ENCODE measurements at regions not wholly inside any gene's neighbourhood (a gene's known extent, or its start where the extent isn't known, plus 50 kb on each side); places are given as distances from the start of the nearest gene placed in this dataset.
A peak's percentile ranks its signal among the peaks of the same experiment; 100 is the strongest.
"Not testable (repeated sequence)": the region's sequence is repeated elsewhere in the genome, so short reads cannot be mapped to it uniquely, and the experiment has no call there.

GRCh38 chr6:94902974-94903628 is 674.2 kb upstream of the MANEA start:
- DNase-seq, result no peak

- no peak for DNase-seq
These were observed 678.1 kb upstream of the MANEA start for GRCh38 chr6:94899191-94899590.

- no peak for DNase-seq
These were observed 683.0 kb upstream of the MANEA start for GRCh38 chr6:94894300-94894699.

- DNase-seq, result no peak
These were observed 684.0 kb upstream of the MANEA start for GRCh38 chr6:94893327-94893726.

- DNase-seq, result not testable (repeated sequence)
These were observed 703.5 kb upstream of the MANEA start for GRCh38 chr6:94873819-94874218.

- DNase-seq, result no peak
These were observed 715.2 kb upstream of the MANEA start for GRCh38 chr6:94862112-94862511.

GRCh38 chr6:94859924-94860323 is 717.4 kb upstream of the MANEA start:
- DNase-seq, result no peak

- DNase-seq, result not testable (repeated sequence)
These were observed 720.3 kb upstream of the MANEA start for GRCh38 chr6:94856999-94857398.

GRCh38 chr6:94851329-94851728 is 726.0 kb upstream of the MANEA start:
- not testable (repeated sequence) for DNase-seq

GRCh38 chr6:94845742-94846141 is 731.6 kb upstream of the MANEA start:
- no peak for DNase-seq

- DNase-seq, result no peak
These were observed 742.1 kb upstream of the MANEA start for GRCh38 chr6:94835264-94835663.

GRCh38 chr6:94813806-94814205 is 763.5 kb upstream of the MANEA start:
- no peak for DNase-seq

GRCh38 chr6:94801344-94801743 is 776.0 kb upstream of the MANEA start:
- no peak for DNase-seq

- DNase-seq, result no peak
These were observed 791.8 kb upstream of the MANEA start for GRCh38 chr6:94785514-94785913.

GRCh38 chr6:94785081-94785480 is 792.3 kb upstream of the MANEA start:
- DNase-seq, result peak in 1 of 2 donors; percentile 7

GRCh38 chr6:94769197-94769596 is 808.1 kb upstream of the MANEA start:
- no peak for DNase-seq

- no peak for DNase-seq
These were observed 825.5 kb upstream of the MANEA start for GRCh38 chr6:94751641-94752329.

- no peak for DNase-seq
These were observed 841.1 kb upstream of the MANEA start for GRCh38 chr6:94736236-94736635.

- DNase-seq, result no peak
These were observed 842.1 kb upstream of the MANEA start for GRCh38 chr6:94735270-94735669.

GRCh38 chr6:94734751-94735150 is 842.6 kb upstream of the MANEA start:
- DNase-seq, result no peak

GRCh38 chr6:94733066-94733465 is 844.3 kb upstream of the MANEA start:
- no peak for DNase-seq

GRCh38 chr6:94727710-94728109 is 849.6 kb upstream of the MANEA start:
- no peak for DNase-seq

GRCh38 chr6:94721459-94721858 is 855.9 kb upstream of the MANEA start:
- no peak for DNase-seq

GRCh38 chr6:94713446-94713845 is 863.9 kb upstream of the MANEA start:
- no peak for DNase-seq

- DNase-seq, result no peak
These were observed 878.6 kb upstream of the MANEA start for GRCh38 chr6:94698773-94699172.
